Activated CD8-positive, alpha-beta T cell treated with anti-CD3 and anti-CD28 coated beads, Interleukin-2, amount 10 ng/mL, durations not matched to agents 7 days and 5 days (primary cell): ENCODE measurements at regions not wholly inside any gene's neighbourhood (a gene's known extent, or its start where the extent isn't known, plus 50 kb on each side); places are given as distances from the start of the nearest gene placed in this dataset.

Source experiments
- ATAC-seq: fragments of 150-1000 bp; cut with Tn5 transposase; one replicate; pipeline ENCODE4 v1.10.0; 2021; ENCODE audit warnings: moderate library complexity
- CTCF ChIA-PET: fragments of 350-600 bp; sonication (Branson Sonifier 250); formaldehyde crosslinking; loops from one replicate; lab custom pipeline; 2021; ENCODE audit warnings: antibody characterized with exemption; lab: Charles Lee
- POLR2A ChIA-PET: fragments of 350-600 bp; sonication (Branson Sonifier 250); formaldehyde crosslinking; loops from one replicate; lab custom pipeline; 2021; ENCODE audit warnings: antibody characterized with exemption; lab: Charles Lee
- DNase-seq: peaks from one replicate; pipeline ENCODE4 v3.0.0-alpha.2; 2020
- H3K27ac Mint-ChIP-seq: one replicate; pipeline ENCODE4 v1.8.0; 2021; ENCODE audit warnings: mild to moderate bottlenecking, mixed read lengths
- H3K27me3 Mint-ChIP-seq: one replicate; pipeline ENCODE4 v1.8.0; 2021; ENCODE audit warnings: low read depth, mixed read lengths
- H3K36me3 Mint-ChIP-seq: one replicate; pipeline ENCODE4 v1.8.0; 2021; ENCODE audit warnings: low read depth, mixed read lengths
- H3K4me1 Mint-ChIP-seq: one replicate; pipeline ENCODE4 v1.8.0; 2021; ENCODE audit warnings: low read depth, mixed read lengths
- H3K4me3 Mint-ChIP-seq: one replicate; pipeline ENCODE4 v1.8.0; 2021; ENCODE audit warnings: mild to moderate bottlenecking, mixed read lengths
- H3K9me3 Mint-ChIP-seq: one replicate; pipeline ENCODE4 v1.8.0; 2022; ENCODE audit warnings: mixed read lengths; ENCODE audit not compliant: insufficient read depth

GRCh38 chr2:200040831-200041230 is 85.4 kb downstream of the MAIP1 start:
- ATAC-seq, result no peak
- Mint-ChIP-seq H3K4me1 (no peaks in the 10 kb centered on the region), H3K27ac (no peak overlapping the region), H3K36me3 (no peaks in the 10 kb centered on the region), H3K4me3 (no peak overlapping the region), H3K27me3 (peaks cover 4% of the 10 kb centered on the region), H3K9me3 (peaks cover 5% of the 10 kb centered on the region)
- DNase-seq, result no peak
- ChIA-PET CTCF (interaction anchor here (1.7 kb wide), 1 partner anchor 55 kb away, joined by 4 read pairs; no protein-coding TSS in a partner anchor), POLR2A (no interaction called here)

DNA sequence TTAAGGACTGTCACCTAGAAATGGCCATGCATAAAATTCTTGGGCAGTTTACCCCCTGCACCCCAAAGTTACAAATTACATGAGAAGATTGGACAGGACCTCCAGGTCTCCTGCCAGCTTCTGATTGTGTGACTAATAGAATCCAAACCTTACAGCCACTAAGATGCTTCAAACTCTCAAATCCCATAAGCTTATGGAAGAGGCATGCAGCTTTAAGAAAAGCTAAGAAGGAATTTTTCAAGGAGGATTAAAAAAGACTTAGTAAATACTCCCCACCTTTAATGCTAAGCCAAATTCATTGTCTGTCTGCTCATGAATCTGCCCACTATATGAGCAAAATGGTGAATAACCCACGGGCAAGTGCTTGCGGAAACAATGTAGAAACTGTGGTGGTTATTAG is 86.3 kb downstream of the MAIP1 start:
- POLR2A ChIA-PET, result interaction anchor here (0.6 kb wide), 1 partner anchor 212 kb away, joined by 3 read pairs; no protein-coding TSS in a partner anchor
- Mint-ChIP-seq H3K4me1 (no peaks in the 10 kb centered on the region), H3K27me3 (peaks cover 4% of the 10 kb centered on the region), H3K27ac (no peak overlapping the region), H3K9me3 (peaks cover 9% of the 10 kb centered on the region), H3K36me3 (no peaks in the 10 kb centered on the region), H3K4me3 (no peak overlapping the region)
- no peak for ATAC-seq
- CTCF ChIA-PET, result no interaction called here
- no peak for DNase-seq

DNA sequence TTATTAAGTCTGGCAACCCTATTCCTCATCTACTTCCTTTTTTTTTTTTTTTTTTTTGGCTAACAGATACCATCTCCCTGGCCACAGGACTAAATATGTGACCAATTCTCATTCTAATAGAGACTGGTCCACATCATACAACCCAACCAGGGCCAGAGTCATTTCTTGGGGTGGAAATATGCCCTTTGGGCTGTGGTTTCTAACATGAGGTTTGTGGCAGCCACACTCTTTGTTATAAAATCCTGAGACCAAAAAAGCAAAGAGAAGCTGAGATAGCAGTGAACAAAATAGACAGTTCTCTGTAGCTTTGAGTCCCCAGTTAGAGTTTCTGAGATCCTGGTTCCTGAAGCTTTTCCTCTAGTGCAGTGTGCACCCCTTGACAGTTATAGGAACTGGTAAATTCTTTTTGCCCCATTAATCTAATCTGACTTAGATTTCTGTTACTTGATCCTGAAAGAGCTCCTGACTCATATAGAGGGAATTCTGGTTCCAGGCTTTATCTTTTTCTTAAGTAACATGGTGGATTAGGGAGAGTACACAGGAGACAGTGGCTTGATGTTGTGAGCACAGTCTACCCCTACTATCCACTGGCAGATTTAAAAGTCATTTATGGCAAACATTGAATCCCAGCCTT is 86.8 kb downstream of the MAIP1 start:
- ChIA-PET CTCF (no interaction called here), POLR2A (no interaction called here)
- Mint-ChIP-seq H3K4me3 (no peak overlapping the region), H3K9me3 (peaks cover 9% of the 10 kb centered on the region), H3K36me3 (no peaks in the 10 kb centered on the region), H3K4me1 (no peaks in the 10 kb centered on the region), H3K27ac (no peak overlapping the region), H3K27me3 (peaks cover 8% of the 10 kb centered on the region)
- DNase-seq, result no peak
- ATAC-seq, result no peak

GRCh38 chr2:200042944-200043343 is 87.6 kb downstream of the MAIP1 start:
- no peak for DNase-seq
- ChIA-PET CTCF (no interaction called here), POLR2A (no interaction called here)
- no peaks in the 10 kb centered on the region for H3K36me3 Mint-ChIP-seq
- no peak for ATAC-seq
- peaks cover 9% of the 10 kb centered on the region for H3K9me3 Mint-ChIP-seq
- H3K4me3 Mint-ChIP-seq, result no peak overlapping the region
- H3K4me1 Mint-ChIP-seq, result no peaks in the 10 kb centered on the region
- no peak overlapping the region for H3K27ac Mint-ChIP-seq
- H3K27me3 Mint-ChIP-seq, result peaks cover 11% of the 10 kb centered on the region

DNA sequence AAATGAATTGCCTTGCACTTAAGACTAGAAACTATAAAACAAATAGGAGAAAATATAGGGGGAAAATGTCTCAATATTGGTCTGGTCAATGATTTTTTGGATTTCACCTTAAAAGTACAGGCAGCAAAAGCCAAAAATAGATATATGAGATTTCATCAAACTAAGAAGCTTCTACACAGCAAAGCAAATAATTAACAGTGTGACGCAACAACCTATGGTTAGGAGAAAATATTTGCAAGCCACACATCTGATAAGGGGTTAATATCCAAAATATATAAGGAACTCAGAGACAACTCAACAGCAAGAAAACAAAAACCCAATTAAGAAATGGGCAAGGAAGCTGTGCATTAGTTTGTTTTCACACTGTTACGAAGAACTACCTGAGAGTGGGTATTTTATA is 89.1 kb downstream of the MAIP1 start:
- H3K4me3 Mint-ChIP-seq, result no peak overlapping the region
- CTCF ChIA-PET, result no interaction called here

GRCh38 chr2:200048421-200048820 is 93.0 kb downstream of the MAIP1 start:
- Mint-ChIP-seq H3K4me3 (no peak overlapping the region), H3K27ac (no peak overlapping the region), H3K9me3 (peaks cover 9% of the 10 kb centered on the region), H3K4me1 (no peaks in the 10 kb centered on the region), H3K36me3 (no peaks in the 10 kb centered on the region), H3K27me3 (peaks cover 22% of the 10 kb centered on the region)
- CTCF ChIA-PET, result no interaction called here
- ATAC-seq, result no peak
- no peak for DNase-seq
- POLR2A ChIA-PET, result no interaction called here

More for the DNA sequence above, 89.1 kb downstream of the MAIP1 start:
- peaks cover 12% of the 10 kb centered on the region for H3K27me3 Mint-ChIP-seq
- H3K27ac Mint-ChIP-seq, result no peak overlapping the region
- no peaks in the 10 kb centered on the region for H3K36me3 Mint-ChIP-seq
- POLR2A ChIA-PET, result no interaction called here
- no peak for ATAC-seq
- H3K4me1 Mint-ChIP-seq, result no peaks in the 10 kb centered on the region
- DNase-seq, result no peak
- H3K9me3 Mint-ChIP-seq, result peaks cover 9% of the 10 kb centered on the region

DNA sequence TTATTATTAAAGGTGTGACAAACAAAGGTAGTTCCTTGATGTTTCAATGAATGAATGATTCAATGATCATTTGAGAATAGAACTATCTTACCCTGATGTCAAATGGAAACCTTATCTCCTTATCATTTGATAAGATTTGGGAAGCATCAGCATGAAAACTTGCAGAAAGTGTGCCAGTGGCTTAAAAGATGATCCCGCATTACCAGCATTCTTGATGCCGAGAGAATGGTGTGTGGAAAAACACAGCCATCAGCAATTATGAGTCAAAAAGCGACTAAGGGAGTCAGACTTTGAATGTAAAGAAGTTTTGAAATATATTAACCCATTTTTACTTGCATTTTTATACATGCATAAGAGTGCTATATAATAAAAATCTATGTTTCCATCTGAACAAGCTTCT is 93.7 kb downstream of the MAIP1 start:
- ATAC-seq (no peak), DNase-seq (no peak)
- no peaks in the 10 kb centered on the region for H3K36me3 Mint-ChIP-seq
- peaks cover 9% of the 10 kb centered on the region for H3K9me3 Mint-ChIP-seq
- H3K27ac Mint-ChIP-seq, result no peak overlapping the region
- no peaks in the 10 kb centered on the region for H3K4me1 Mint-ChIP-seq
- CTCF ChIA-PET, result no interaction called here
- POLR2A ChIA-PET, result no interaction called here
- no peak overlapping the region for H3K4me3 Mint-ChIP-seq
- H3K27me3 Mint-ChIP-seq, result peaks cover 22% of the 10 kb centered on the region

DNA sequence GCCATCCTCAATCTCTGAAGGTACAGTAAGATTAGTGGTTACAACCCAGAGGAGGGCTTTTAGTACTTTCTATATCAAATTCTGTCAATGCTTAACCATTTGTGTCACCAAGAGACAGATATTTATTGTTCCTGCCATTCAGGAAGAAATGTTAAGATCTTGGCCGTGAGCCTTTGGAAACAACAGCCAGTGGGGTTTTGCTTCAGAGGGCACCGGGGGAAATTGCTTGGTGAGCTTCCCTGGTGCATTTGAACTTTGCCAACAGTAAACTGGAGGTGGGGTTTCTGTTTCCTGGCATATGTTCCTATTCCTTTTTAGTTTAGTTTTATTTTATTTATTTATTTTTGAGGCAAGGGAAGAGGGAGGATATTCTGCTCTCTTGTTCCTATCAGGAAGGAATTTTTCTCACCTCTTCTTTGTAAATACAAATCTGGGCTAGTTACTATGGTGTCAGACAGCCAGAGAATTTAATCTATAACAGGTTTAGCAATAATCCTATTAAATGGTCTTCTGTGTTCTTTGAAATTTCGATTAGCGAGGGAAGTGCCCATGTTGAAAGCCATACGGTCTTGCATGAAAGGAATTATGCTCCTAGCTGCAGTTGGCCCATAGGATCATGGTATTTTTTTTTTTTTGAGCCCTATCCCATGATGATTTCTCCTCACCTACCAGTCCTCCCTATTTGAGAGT is 95.7 kb downstream of the MAIP1 start:
- DNase-seq (no peak), ATAC-seq (no peak)
- H3K4me3 Mint-ChIP-seq, result no peak overlapping the region
- peaks cover 2% of the 10 kb centered on the region for H3K9me3 Mint-ChIP-seq
- H3K27ac Mint-ChIP-seq, result no peak overlapping the region
- CTCF ChIA-PET, result no interaction called here
- H3K36me3 Mint-ChIP-seq, result no peaks in the 10 kb centered on the region
- peaks cover 22% of the 10 kb centered on the region for H3K27me3 Mint-ChIP-seq
- no peaks in the 10 kb centered on the region for H3K4me1 Mint-ChIP-seq
- POLR2A ChIA-PET, result no interaction called here

GRCh38 chr2:200051611-200051945 is 96.2 kb downstream of the MAIP1 start:
- no peak for ATAC-seq
- H3K27me3 Mint-ChIP-seq, result peaks cover 22% of the 10 kb centered on the region
- DNase-seq, result no peak
- CTCF ChIA-PET, result no interaction called here
- no peaks in the 10 kb centered on the region for H3K4me1 Mint-ChIP-seq
- POLR2A ChIA-PET, result no interaction called here
- H3K27ac Mint-ChIP-seq, result no peak overlapping the region
- H3K36me3 Mint-ChIP-seq, result no peaks in the 10 kb centered on the region
- H3K9me3 Mint-ChIP-seq, result no peaks in the 10 kb centered on the region
- H3K4me3 Mint-ChIP-seq, result no peak overlapping the region

- DNase-seq (no peak), ATAC-seq (no peak)
- CTCF ChIA-PET, result no interaction called here
- Mint-ChIP-seq H3K36me3 (no peaks in the 10 kb centered on the region), H3K27me3 (peaks cover 18% of the 10 kb centered on the region), H3K9me3 (no peaks in the 10 kb centered on the region), H3K27ac (no peak overlapping the region), H3K4me3 (no peak overlapping the region), H3K4me1 (no peaks in the 10 kb centered on the region)
- POLR2A ChIA-PET, result no interaction called here
These were observed 97.2 kb downstream of the MAIP1 start for GRCh38 chr2:200052627-200053026.

DNA sequence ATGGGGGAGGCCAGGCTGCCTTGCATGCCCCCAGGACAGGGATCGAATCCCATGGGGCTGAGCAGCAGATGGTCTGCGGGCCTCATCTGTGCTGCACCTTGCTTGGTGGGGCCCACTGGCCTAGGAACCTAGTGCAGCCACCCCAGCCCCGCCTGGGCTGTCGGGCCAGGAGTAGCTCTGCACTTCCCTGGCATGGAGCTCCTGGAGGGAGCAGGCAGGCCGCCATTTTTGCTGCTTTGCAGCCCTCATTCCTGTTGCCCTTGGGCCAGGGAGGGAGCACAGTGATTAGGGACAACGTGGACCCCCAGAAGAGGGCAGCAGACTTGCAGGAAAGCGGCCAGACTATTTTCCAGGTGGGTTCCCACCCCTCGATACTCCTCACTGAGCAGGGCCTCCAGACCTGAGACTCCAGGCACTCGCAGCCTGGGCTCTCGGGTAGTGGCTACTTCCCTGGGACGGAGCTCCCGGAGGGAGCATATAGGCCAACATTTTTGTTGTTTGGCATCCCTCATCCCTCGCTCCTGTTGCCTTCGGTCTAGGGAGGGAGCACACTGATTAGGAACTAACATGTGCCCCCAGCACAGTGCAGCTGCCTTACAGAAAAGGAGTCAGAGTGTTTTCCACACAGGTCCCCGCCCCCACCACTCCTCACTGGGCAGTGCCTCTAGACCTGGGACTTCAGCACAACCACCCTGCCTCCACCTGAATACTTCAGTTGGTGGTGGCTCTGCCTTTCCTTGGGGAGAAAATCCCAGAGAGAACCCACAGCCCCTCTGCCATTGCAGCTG is 99.5 kb downstream of the MAIP1 start:
- ChIA-PET POLR2A (no interaction called here), CTCF (no interaction called here)
- no peak overlapping the region for H3K27ac Mint-ChIP-seq
- no peak for DNase-seq
- no peaks in the 10 kb centered on the region for H3K9me3 Mint-ChIP-seq
- no peak for ATAC-seq
- H3K4me3 Mint-ChIP-seq, result no peak overlapping the region
- peaks cover 21% of the 10 kb centered on the region for H3K27me3 Mint-ChIP-seq
- no peaks in the 10 kb centered on the region for H3K4me1 Mint-ChIP-seq
- no peaks in the 10 kb centered on the region for H3K36me3 Mint-ChIP-seq

DNA sequence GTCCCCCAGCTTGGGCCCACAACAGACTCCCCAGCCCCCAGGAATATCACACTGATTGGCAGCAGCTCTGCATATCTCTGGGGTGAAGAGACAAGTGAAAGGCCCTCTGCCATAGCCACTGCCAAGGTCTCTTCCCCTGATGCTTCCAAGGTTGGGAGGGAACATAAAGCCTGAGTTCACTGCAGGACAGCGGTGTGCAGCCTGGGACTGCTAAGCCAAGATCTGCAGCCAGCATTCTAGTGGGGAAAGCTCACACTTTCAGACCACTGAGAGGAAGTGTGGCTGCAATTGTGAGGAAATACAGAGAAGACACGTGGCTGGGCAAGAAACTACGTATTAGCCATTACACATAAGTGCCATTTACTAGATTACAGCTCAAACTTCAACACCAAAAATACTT is 100.7 kb downstream of the MAIP1 start:
- Mint-ChIP-seq H3K36me3 (no peaks in the 10 kb centered on the region), H3K27me3 (peaks cover 18% of the 10 kb centered on the region), H3K27ac (no peak overlapping the region), H3K4me1 (no peaks in the 10 kb centered on the region), H3K4me3 (no peak overlapping the region), H3K9me3 (no peaks in the 10 kb centered on the region)
- DNase-seq, result no peak
- CTCF ChIA-PET, result no interaction called here
- POLR2A ChIA-PET, result no interaction called here
- ATAC-seq, result no peak
